Upper lobe of left lung (tissue), 4 donors: ENCODE measurements at regions not wholly inside any gene's neighbourhood (a gene's known extent, or its start where the extent isn't known, plus 50 kb on each side); places are given as distances from the start of the nearest gene placed in this dataset.

ENCODE experiments used
- CTCF ChIP-seq, 6 experiments: fragments of 450-650 bp in 4 of 6; fragments of 200-600 bp in 2 of 6; sonication (generic) in 2 of 6; IDR thresholded peaks; one replicate each; pipeline ENCODE4 v1.5.1; 2016 to 2019; ENCODE audit warnings: antibody characterized with exemption in 6 of 6
- POLR2A ChIP-seq, 4 donors: fragments of 450-650 bp; IDR thresholded peaks; one replicate each; pipeline ENCODE4 v1.5.1; 2016 to 2017; ENCODE audit warnings: antibody characterized with exemption in 4 of 4, mild to moderate bottlenecking in 2 of 4
- POLR2AphosphoS5 ChIP-seq, 2 donors: sonication (generic); formaldehyde crosslinking; IDR thresholded peaks; one replicate each; pipeline ENCODE4 v1.5.1; 2017; ENCODE audit warnings: antibody characterized with exemption in 2 of 2

- TF ChIP-seq CTCF (IDR thresholded peaks at IDR 0.05): no peak
- no peak for TF ChIP-seq POLR2A (IDR thresholded peaks at IDR 0.05)
- no peak for TF ChIP-seq POLR2AphosphoS5 (IDR thresholded peaks at IDR 0.05)
These were observed 126.5 kb downstream of the DTWD1 start for GRCh38 chr15:49747340-49747739.
